Right renal cortex interstitium (tissue), 3 donors: ENCODE measurements at regions not wholly inside any gene's neighbourhood (a gene's known extent, or its start where the extent isn't known, plus 50 kb on each side); places are given as distances from the start of the nearest gene placed in this dataset.
"Not testable (repeated sequence)": the region's sequence is repeated elsewhere in the genome, so short reads cannot be mapped to it uniquely, and the experiment has no call there.

Experiments
- DNase-seq, 3 donors: peaks; one replicate each; pipeline ENCODE4 v3.0.0-alpha.2; 2013; ENCODE audit warnings: low read depth in 3 of 3, low spot score in 2 of 3

DNA sequence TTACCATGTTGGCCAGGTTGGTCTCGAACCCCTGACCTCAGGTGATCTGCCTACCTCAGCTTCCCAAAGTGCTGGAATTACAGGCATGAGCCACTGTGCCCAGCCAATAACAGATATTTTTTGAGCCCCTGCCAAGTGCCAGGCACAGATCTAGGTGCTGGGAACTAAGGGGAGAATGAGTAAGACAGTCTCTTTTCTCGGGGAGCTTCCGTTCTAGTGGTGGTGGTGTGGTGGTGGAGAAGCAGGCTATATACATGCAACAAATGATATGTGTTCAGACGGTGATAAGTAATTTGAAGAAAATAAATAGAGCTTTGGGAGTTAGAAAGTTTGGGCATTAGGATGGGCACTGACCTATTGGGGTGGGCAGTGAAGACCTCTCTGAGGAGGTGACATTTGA is 76.7 kb upstream of the VKORC1L1 start:
- no peak for DNase-seq

DNA sequence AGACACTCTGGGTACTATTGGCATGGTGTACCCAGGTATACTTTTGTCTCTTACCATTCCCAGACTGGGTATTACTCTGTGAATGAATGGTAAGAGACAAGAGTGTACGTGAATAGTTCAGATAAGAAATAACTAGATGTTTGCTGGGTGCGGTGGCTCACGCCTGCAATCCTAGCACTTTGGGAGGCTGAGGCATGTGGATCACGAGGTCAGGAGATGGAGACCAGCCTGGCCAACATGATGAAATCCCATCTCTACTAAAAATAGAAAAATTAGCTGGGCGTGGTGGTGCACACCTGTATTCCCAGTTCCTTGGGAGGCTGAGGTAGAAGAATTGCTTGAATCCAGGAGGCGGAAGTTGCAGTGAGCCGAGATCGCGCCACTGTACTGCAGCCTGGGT is 75.8 kb upstream of the VKORC1L1 start:
- DNase-seq = not testable (repeated sequence)

DNA sequence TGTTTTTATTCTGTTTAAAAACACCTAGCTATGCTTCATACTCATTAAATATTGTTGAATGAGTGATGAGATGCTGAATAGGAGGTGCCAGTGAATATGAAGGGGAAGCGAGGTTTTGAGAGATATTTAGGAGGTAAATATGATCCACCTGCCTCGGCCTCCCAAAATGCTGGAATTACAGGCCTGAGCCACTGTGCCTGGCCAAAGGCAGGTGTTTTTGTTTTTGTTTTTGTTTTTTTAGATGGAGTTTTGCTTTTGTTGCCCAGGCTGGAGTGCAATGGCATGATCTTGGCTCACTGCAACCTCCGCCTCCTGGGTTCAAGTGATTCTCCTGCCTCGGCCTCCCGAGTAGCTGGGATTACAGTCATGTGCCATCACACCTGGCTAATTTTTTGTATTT is 75.3 kb upstream of the VKORC1L1 start:
- not testable (repeated sequence) for DNase-seq

DNA sequence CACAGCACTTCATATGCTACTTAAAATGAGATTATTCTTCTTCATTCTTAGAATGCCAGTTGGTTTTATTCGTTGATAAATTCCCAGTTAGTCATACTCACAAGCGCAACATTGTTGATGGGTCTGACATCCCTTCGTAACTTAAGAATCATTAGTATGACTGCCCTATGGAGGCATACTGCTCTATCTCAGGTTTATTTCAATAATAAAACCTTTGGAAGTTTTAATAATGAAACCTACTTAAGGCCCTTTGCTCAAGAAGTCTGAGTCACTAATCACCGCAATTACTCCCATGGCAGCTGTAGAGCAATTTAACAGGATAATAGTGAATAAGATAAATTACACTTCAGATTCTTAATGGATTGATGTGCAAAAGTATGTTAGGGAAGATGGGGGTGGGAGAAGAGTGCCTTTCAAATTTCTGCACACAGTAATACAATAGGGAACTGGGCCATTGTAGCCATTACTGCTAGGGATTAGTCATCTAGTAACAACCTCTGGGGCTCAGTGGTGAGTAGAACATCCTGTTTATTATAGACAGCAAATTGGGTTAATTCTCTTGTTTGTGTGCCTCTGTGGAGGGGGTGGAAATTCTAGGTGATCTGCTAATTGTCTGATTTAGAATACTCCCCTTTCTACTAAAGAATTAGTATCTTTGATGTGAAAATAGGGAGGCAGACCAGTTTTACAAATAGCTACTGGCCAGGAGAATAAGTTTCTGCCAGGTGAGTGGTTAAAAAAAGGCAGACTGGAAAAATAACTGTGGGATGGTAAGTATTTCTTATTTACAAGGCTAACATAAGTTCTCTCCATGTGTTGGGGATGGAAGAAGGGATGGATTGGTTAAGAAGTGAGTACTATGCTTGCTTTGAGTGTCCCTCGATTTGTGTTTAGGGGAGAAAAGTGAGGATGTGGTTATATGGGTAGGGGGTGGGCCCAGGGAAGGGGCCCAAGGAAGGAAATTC is 74.5 kb upstream of the VKORC1L1 start:
- no peak for DNase-seq

DNA sequence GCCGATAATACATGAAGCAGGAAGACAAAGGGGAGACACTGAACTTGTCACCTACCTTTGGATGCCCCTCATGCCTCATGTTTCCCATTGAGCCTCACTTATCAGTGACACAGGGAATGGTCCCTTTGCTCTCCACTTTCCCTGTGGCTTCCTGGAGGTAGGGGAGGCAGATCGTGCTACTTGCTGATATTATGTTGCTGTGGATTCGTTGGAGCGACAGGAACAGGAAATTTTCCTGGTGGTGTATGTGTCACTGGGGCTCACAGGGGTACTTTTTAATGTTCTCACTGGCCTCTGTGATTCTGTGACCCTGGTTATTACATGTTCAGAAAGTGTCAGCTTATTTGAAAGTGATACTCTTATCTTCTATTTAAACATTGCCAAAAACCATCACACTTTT is 72.7 kb upstream of the VKORC1L1 start:
- DNase-seq = not testable (repeated sequence)

DNA sequence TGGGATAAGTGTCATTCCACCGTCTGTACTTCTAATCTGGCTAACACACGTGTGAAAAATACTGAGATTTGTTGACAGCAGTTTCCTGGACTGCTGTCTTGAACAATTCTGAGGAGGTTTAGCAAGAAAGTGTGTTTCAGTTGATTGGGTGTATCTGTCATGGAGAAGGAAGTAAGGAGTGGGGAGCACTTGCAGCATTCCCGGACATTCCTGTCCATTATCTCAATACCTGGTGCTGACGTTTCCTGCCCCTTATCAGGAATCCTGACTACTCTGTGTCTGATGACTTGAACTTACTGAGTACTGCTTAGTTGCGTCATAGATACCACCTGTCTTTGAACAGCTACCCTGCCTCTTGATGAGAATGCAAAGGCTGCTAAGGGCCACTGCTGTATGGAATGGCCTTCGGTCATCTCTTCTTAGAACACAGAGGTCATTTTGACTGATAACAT is 72.0 kb upstream of the VKORC1L1 start:
- no peak for DNase-seq

DNA sequence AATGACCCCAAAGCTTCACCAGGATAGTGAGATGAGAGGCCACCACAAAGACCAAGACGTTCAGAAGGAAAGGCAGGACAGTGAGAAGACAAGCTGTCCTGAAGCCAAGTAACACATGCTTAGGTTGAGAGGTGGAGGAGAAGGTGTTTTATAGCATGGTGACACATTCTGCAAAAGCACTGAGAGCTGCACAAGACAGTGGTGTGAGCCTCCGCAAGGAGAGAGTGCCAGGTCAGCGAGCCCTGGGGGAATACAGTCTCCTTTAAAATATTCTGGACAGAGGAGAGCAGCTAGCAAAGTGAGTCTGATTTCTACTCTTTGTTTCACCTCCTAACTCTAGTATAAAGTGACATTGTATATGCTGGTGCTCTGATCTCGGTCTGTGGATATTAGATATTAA is 68.0 kb upstream of the VKORC1L1 start:
- no peak for DNase-seq

DNA sequence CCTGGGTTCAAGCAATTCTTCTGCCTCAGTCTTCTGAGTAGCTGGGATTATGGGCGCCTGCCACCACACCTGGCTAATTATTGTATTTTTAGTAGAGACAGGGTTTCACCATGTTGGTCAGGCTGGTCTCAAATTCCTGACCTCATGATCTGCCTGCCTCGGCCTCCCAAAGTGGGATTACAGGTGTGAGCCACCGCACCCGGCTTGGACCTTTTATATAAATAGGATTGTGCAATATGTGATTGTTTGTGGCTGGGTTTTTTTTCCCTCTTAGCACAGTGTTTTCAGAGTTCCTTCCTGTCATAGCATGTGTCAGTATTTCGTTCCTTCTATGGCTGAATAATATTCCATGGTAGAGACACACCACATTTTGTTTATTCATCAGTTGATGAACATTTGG is 65.8 kb upstream of the VKORC1L1 start:
- not testable (repeated sequence) for DNase-seq

DNA sequence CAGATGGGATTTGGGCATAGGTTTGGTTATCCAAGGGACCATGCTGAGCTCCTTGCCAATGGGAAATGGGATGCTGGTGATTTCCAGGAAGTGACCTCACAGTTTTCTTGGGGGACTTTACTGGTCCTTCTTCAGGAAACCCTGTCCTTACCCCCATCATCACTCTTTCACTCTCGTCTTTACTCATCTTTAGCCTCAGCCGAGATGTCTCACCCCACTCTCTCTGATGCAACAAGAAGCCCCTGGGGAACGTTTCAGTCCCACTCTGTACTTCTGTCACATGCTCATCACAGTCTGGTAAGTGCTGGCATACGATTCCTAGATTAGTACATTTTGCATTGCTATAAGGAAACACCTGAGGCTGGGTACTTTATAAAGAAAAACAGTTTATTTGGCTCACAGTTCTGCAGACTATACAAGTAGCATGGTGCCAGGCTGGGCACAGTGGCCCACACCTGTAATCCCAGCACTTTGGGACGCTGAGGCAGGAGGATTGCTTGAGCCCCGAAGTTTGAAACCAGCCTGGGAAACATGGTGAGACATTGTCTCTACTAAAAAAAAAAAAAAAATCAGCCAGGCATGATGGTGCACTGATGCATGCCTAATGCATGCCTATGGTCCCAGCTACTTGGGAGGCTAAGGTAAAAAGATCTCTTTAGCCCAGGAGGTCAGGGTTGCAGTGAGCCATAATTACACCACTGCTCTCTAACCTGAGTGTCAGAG is 63.5 kb upstream of the VKORC1L1 start:
- DNase-seq = no peak

DNA sequence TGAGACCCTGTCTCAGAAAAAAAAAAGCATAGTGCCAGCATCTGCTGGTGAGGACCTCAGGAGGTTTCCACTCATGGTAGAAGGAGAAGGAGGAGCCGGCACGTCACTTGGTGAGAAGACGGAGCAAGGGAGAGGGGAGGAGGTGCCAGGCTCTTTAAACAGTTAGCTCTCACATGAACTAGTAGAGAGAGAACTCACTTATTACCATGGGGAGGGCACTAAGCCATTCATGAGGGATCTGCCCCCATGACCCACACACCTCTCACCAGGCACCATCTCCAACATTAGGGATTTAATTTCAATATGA is 62.9 kb upstream of the VKORC1L1 start:
- DNase-seq = no peak

DNA sequence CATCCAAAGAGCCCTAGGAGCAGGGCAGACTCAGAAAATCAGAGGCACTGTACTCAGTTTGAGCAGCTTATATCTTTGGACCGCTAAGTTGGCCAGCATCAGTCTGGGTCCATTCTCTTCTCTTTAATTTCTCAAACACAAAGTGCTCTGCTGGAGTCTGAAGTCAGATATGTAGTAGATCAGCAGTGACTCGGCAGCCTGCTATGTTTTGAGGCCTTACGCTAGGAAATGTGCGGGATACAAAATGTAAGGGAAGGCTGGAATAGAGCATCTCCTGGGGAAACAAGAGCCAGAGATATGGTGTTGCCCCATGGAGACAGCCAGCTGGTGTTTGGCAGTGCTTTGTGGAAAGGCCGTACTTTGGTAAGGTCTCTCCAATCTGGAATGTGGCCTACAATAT is 60.6 kb upstream of the VKORC1L1 start:
- DNase-seq = no peak

DNA sequence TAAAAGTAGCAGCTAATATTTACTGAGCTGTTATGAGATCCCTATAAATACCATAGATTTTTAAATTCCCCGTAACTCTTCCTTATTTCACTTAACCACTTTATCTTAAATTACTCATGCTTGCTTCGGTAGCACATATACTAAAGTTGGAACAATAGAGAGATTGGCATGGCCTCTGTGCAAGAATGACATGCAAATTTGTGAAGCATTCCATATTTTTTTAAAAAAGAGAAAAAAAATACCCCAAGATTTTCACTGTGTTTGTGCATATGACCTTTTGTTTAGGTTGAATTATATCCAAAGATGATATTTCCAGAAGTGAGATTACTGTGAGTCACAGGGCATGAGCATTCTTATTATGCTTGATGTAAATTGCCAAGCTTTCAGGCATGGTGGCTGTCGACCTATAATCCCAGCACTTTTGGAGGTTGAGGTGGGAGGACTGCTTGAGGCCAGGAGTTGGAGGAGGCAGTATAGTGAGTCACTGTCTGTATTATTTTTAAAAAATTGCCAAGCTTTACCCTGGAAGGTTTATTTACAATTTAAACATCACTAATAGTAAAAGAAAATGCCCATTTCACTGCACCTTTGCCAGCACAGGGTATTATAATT is 58.2 kb upstream of the VKORC1L1 start:
- DNase-seq = not testable (repeated sequence)

DNA sequence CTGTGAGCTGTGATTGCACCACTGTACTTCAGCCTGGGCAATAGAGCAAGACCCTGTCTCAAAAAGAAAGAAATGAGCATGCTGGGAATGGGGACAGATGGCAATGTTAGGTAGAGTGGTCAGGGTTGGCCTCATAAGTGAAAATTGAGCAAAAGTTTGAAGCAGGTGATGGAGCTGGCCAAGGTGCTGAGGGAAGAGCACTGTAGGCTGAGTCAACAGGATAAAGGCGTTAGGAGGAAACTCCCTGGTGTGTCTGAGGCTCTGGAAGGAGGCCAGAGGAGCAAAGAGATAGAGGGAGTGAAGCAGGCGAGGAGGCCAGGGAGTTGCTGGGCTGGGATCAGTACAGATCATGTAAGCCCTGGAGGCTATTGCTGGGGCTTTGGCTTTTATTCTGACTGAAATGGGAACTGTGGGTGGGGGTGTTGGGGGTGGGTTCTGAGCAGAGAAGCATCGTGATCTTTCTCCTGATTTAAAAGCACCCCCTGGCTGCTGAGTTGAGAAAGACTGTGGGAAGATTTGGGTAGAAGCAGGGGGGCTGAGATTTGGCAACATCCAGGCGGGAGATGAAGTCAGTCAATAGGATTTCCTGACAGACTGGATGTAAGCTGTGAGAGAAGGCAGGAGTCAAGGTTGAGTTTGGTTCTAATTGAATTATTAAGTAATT is 52.5 kb upstream of the VKORC1L1 start:
- no peak for DNase-seq
